HUDEP-2 (cell line): ENCODE measurements at regions not wholly inside any gene's neighbourhood (a gene's known extent, or its start where the extent isn't known, plus 50 kb on each side); places are given as distances from the start of the nearest gene placed in this dataset.

ENCODE experiments used
- DNase-seq, 76 experiments: peaks; one replicate each; lab custom pipeline; 2025; ENCODE audit not compliant: unreplicated experiment in 76 of 76; lab: John Stamatoyannopoulos, UW

GRCh38 chr19:28404472-28404871 is 808.5 kb downstream of the UQCRFS1 start:
- DNase-seq: no peak

DNA sequence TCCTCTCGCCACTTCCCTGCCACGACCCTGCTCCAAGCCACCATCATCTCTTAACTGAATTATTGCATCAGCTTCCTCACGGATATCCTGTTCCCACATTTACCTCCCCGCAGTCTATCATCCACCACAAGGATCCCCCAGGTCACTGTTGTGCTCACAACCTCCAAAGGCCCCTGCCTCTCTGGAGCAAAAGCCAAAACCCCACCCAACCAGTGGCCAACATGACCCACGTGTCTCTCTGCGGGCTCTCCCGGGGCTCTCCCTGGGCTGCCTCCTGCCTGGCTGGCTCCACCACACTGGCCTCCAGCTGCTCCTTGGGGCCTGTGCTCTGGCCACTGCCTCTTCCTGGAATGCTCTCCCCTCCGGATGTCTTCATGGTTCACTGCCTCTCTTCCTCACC is 809.3 kb downstream of the UQCRFS1 start:
- no peak for DNase-seq

GRCh38 chr19:28402701-28403290 is 810.2 kb downstream of the UQCRFS1 start:
- no peak for DNase-seq

DNA sequence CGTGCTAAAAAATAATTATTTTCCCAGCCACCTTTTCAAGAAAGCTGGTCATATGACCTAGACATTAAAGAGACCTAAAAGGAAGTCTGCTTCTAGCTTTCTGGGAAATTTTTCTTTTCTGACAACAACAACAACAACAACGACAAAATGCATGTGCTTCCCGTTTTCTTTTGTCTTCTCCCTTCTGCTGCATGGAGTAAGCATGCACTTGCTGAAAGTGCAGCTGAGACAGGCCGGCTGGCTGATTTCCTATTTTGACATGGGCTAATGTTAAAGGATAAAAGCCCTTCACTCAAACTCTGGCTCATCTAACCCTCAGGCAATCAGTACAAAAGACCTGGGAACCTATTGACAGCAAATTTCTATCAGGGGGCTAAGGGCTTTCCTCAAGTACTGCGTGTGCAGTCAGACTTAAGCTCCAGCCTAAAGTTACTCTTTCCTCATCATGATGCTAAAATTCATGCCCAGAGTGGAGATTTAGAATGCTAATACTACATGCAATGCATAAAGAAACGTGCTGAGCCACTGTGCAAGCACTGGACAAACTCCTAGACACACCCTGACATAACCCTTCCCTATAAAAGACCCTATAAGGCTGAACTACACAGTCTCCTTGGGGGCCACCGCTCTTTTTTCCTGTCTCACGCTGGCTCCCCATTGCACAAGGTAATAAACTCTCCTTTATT is 811.1 kb downstream of the UQCRFS1 start:
- no peak for DNase-seq

DNA sequence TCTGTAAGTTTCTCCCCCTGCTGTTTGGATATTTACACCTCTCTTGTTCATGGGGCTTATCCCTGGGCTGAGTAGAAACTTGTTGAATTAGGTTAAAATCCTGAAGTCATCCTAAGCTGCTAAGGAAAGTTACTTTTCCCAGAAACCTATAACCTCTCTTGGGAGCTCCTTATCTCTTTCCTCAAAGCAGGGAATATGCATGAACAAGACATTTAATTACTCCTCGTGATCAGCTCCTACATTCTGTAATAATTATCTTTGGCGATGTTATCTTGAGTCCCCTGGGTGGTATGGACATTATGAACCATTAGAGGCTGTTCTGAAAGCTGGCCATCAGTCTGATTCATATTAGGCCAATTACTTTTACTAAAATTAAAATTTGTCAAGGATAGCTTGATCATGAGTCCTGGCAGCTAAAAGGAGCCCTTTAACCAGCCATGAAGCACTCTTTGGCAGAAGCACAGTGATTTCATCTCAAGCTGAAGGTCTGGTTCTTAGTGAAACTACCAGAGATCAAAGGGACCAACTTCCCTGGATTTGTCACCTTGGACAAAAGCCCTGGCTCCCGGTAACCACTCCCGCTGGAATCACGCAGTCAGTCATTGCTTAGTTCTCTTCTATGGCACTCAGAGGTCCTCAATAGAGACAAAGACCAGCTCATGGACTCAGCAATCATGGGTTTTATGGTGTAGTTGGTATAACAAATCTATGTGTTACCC is 811.8 kb downstream of the UQCRFS1 start:
- DNase-seq: no peak

GRCh38 chr19:28399187-28399586 is 813.8 kb downstream of the UQCRFS1 start:
- DNase-seq: no peak

- DNase-seq: no peak
Observed at GRCh38 chr19:28397800-28398199, 815.2 kb downstream of the UQCRFS1 start.

DNA sequence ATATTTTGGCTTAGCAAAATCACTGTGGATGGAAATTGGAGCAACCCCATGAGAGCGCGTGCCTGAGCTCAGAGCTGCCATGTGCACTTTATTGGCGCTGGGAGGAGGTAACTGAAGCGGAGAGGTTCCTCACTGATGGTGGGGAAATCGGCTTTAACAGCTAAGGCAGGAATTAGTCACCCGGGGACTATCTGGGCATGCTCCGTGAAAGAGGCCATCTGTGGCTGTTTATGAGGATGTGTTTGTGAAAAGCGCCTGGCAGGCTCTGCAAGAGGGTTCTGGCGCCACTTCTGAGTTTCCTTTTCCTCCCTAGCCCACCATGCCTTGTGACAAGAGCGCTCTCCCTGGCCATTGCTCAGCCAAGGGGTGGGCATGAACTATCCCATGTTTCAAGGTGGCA is 815.6 kb downstream of the UQCRFS1 start:
- DNase-seq: no peak

- DNase-seq: no peak
Observed at GRCh38 chr19:28396287-28396831, 816.6 kb downstream of the UQCRFS1 start.

- DNase-seq: no peak
Observed at GRCh38 chr19:28394725-28395124, 818.2 kb downstream of the UQCRFS1 start.

GRCh38 chr19:28393574-28394336 is 819.2 kb downstream of the UQCRFS1 start:
- DNase-seq: no peak

DNA sequence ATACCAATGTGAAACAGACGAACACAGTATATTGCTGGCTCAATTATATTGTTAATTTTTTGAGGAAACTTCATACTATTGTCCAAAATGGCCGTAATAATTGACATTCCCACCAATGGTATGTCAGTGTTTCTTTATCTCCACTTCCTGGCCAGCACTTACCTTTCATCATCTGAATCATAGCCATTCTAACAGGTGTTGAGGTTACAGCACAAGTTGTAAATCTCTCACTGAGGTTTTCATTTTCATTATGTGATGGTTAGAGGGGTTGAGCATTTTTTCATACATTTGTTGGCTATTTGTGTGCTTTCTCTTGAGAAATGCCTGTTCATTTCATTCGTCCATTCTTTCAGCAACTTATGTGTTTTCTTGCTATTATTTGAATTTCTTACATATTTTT is 824.0 kb downstream of the UQCRFS1 start:
- DNase-seq: no peak

DNA sequence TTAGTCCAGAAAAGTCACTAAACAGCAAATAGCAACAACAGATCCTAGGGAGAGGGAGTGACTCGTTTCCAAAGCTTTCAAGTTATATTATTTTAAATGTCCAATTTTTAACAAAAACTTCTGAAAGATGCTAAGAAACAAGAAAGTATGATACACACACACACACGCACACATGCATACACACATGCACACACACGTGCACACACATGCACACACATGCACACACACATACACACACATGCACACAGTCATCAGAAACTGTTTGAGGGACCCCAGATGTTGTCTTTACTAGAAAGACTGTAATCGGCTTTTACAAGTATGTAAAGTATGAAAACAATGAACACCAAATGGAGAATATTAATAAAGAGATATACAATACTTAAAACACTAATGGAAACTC is 825.4 kb downstream of the UQCRFS1 start:
- DNase-seq: no peak

- no peak for DNase-seq
Observed at GRCh38 chr19:28386470-28386869, 826.5 kb downstream of the UQCRFS1 start.

DNA sequence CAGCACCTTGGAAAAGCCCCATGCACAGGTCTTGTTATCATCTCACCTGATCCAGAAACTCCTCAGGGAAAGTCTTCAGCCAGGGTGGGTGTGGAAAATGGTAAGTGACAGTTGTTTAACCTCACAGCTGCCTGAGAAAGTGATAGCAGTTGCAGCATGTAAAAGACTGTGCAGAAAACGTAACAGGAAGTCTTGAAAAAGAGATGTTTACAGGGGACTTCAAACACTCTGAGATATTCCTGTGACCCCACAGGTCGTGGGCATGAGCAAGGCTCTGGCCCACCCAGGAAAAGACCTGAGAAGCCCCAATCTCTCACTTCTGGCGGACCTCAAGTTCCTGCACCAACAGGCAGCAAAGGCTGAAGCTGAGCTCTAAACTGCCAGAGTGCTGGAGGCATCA is 826.9 kb downstream of the UQCRFS1 start:
- no peak for DNase-seq

- DNase-seq: no peak
Observed at GRCh38 chr19:28377077-28377476, 835.9 kb downstream of the UQCRFS1 start.

- DNase-seq: no peak
Observed at GRCh38 chr19:28374971-28375370, 838.0 kb downstream of the UQCRFS1 start.

GRCh38 chr19:28372576-28373247 is 840.2 kb downstream of the UQCRFS1 start:
- no peak for DNase-seq

DNA sequence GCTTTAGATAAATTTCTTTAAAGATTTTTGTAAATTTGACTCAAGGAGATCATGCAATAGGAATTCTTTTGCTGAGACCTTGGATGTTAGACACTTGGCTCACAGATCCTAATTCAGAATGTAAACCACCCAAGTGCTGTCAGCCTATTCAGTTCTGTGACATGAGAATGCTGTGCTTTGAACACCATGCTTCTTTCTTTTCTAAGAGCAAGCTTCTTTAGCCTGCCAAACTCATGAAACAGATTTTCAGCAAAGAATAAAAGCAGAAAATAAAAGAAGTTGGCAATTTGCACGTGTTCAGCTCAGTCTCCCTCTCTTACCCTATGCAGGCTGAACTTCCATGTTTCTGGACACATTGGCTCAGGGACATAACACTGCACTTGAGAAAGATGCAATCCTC is 845.8 kb downstream of the UQCRFS1 start:
- DNase-seq: no peak

- no peak for DNase-seq
Observed at GRCh38 chr19:28363254-28363653, 849.7 kb downstream of the UQCRFS1 start.
